SK-N-SH (cell line): ENCODE measurements at regions not wholly inside any gene's neighbourhood (a gene's known extent, or its start where the extent isn't known, plus 50 kb on each side); places are given as distances from the start of the nearest gene placed in this dataset.

Experiments used
- CTCF ChIA-PET: fragments of 300-600, 350-600 bp; formaldehyde crosslinking; extraction: SDS; loops from one replicate; lab custom pipeline; 2021; lab: Yijun Ruan, JAX
- POLR2A ChIA-PET: fragments of 350-600 bp; sonication (Branson Sonifier 250); formaldehyde crosslinking; extraction: SDS; loops from one replicate; lab custom pipeline; 2020; ENCODE audit warnings: antibody characterized with exemption, inconsistent platforms; lab: Yijun Ruan, JAX
- DNase-seq: peaks from one replicate; pipeline ENCODE4 v3.0.0; 2012
- H2AFZ ChIP-seq: fragments of 200-600 bp; sonication (generic); 2 replicates; pipeline ENCODE4 v1.8.1; 2016; ENCODE audit warnings: antibody characterized with exemption, mild to moderate bottlenecking, low read depth
- H3F3A ChIP-seq: fragments of 200-600 bp; sonication (generic); replicated peaks from 2 replicates; pipeline ENCODE3; 2016; ENCODE audit warnings: antibody characterized with exemption, mild to moderate bottlenecking; ENCODE audit not compliant: insufficient read depth
- H3K27ac ChIP-seq, 2 experiments: fragments of 200-500 bp in 1 of 2; fragments of 200-600 bp in 1 of 2; sonication (Bioruptor generic) in 1 of 2; sonication (generic), shearing (Covaris generic) in 1 of 2; 2 replicates each; pipeline versions ENCODE4 v1.5.1 to v1.6.1; 2014 to 2016; ENCODE audit warnings: low read depth in 2 of 2, inconsistent platforms in 1 of 2, low read length in 1 of 2, mild to moderate bottlenecking in 1 of 2, mixed read lengths in 1 of 2
- H3K27me3 ChIP-seq: fragments of 200-600 bp; sonication (generic), shearing (Covaris generic); 2 replicates; pipeline ENCODE4 v1.6.1; 2016; ENCODE audit warnings: mixed run types; ENCODE audit not compliant: insufficient read depth
- H3K36me3 ChIP-seq, 2 experiments: fragments of 200-500 bp in 1 of 2; fragments of 200-600 bp in 1 of 2; sonication (Bioruptor generic) in 1 of 2; sonication (generic) in 1 of 2; replicated peaks in 1 of 2; 2 replicates each; pipeline versions ENCODE3 to v1.5.1; 2014 to 2016; ENCODE audit warnings: low read length in 1 of 2, mild to moderate bottlenecking in 1 of 2; ENCODE audit not compliant: insufficient read depth in 2 of 2, control insufficient read depth in 1 of 2
- H3K4me1 ChIP-seq, 2 experiments: fragments of 200-500 bp in 1 of 2; fragments of 200-600 bp in 1 of 2; sonication (Bioruptor generic) in 1 of 2; sonication (generic), shearing (Covaris generic) in 1 of 2; 2 replicates each; pipeline versions ENCODE4 v1.5.1 to v1.6.1; 2014 to 2016; ENCODE audit warnings: low read depth in 1 of 2, low read length in 1 of 2, mixed run types in 1 of 2; ENCODE audit not compliant: insufficient read depth in 2 of 2, control insufficient read depth in 1 of 2
- H3K4me2 ChIP-seq: fragments of 200-600 bp; sonication (generic), shearing (Covaris generic); 2 replicates; pipeline ENCODE4 v1.6.1; 2017; ENCODE audit warnings: mixed run types
- H3K4me3 ChIP-seq, 2 experiments: fragments of 200-500 bp in 1 of 2; fragments of 200-600 bp in 1 of 2; sonication (Bioruptor generic) in 1 of 2; sonication (generic), shearing (Covaris generic) in 1 of 2; 2 replicates each; pipeline versions ENCODE4 v1.5.1 to v1.8.1; 2014 to 2016; ENCODE audit warnings: low read depth in 2 of 2, inconsistent platforms in 1 of 2, low read length in 1 of 2, mild to moderate bottlenecking in 1 of 2, mixed read lengths in 1 of 2, moderate library complexity in 1 of 2
- H3K79me2 ChIP-seq: fragments of 200-600 bp; sonication (generic); 2 replicates; pipeline ENCODE4 v1.8.1; 2017; ENCODE audit warnings: mild to moderate bottlenecking; ENCODE audit not compliant: insufficient read depth
- H3K9ac ChIP-seq: fragments of 200-600 bp; sonication (generic); 2 replicates; pipeline ENCODE4 v1.6.1; 2017; ENCODE audit warnings: mixed run types
- H3K9me2 ChIP-seq: fragments of 200-600 bp; sonication (generic); 2 replicates; pipeline ENCODE4 v1.6.1; 2017; ENCODE audit warnings: mixed run types
- H3K9me3 ChIP-seq: fragments of 200-600 bp; sonication (generic); 2 replicates; pipeline ENCODE4 v1.6.1; 2017; ENCODE audit warnings: mixed run types, mild to moderate bottlenecking, moderate library complexity
- H4K20me1 ChIP-seq: fragments of 200-600 bp; sonication (generic); 2 replicates; pipeline ENCODE4 v1.6.1; 2017; ENCODE audit warnings: mild to moderate bottlenecking, mixed run types; ENCODE audit not compliant: insufficient read depth
- CHD2 ChIP-seq: fragments of 150-350 bp; IDR thresholded peaks from 2 replicates; pipeline ENCODE4 v1.6.1; 2018; ENCODE audit warnings: low read length; ENCODE audit not compliant: partially characterized antibody
- CTCF ChIP-seq: fragments of 200-600 bp; sonication (generic); IDR thresholded peaks from 2 replicates; pipeline ENCODE4 v1.6.1; 2017; ENCODE audit warnings: antibody characterized with exemption, mild to moderate bottlenecking, moderate library complexity
- FOXM1 ChIP-seq: IDR thresholded peaks from 2 replicates; pipeline ENCODE4 v1.4.0; 2012; ENCODE audit warnings: low read depth, mild to moderate bottlenecking
- GATA2 ChIP-seq: sonication (generic); formaldehyde crosslinking; IDR thresholded peaks from 2 replicates; pipeline ENCODE4 v1.5.0; 2020; ENCODE audit warnings: mild to moderate bottlenecking, missing genetic modification reagents
- MAX ChIP-seq: IDR thresholded peaks from 2 replicates; pipeline ENCODE4 v1.4.0; 2012; ENCODE audit warnings: low read depth
- MEF2A ChIP-seq: IDR thresholded peaks from 2 replicates; pipeline ENCODE4 v1.4.0; 2012; ENCODE audit warnings: low read depth, borderline replicate concordance
- RAD21 ChIP-seq: IDR thresholded peaks from 2 replicates; pipeline ENCODE4 v1.6.1; 2012; ENCODE audit warnings: mild to moderate bottlenecking, low read length
- SMC3 ChIP-seq: IDR thresholded peaks from 2 replicates; pipeline ENCODE4 v1.6.1; 2012; ENCODE audit warnings: low read depth, low read length, improper control_type of control experiment
- TAF1 ChIP-seq: IDR thresholded peaks from 2 replicates; pipeline ENCODE4 v1.6.1; 2012; ENCODE audit warnings: low read depth, mild to moderate bottlenecking, low read length, moderate library complexity, borderline replicate concordance
- YY1 ChIP-seq: IDR thresholded peaks from 2 replicates; pipeline ENCODE4 v1.4.0; 2012; ENCODE audit warnings: low read depth, mild to moderate bottlenecking
- ZBTB33 ChIP-seq: IDR thresholded peaks from 2 replicates; pipeline ENCODE4 v1.4.0; 2012; ENCODE audit warnings: low read depth, borderline replicate concordance
- WGBS: methylation state at CpG from one replicate; pipeline ENCODE4 v1.1.6; 2017; ENCODE audit warnings: low lambda C conversion rate; 5-methylcytosine and 5-hydroxymethylcytosine counted together
- TF ChIP-seq, protein P1 (sequence below): IDR thresholded peaks from 2 replicates; pipeline ENCODE4; 2012
- TF ChIP-seq, protein P2 (sequence below): fragments of 150-350 bp; IDR thresholded peaks from 2 replicates; pipeline ENCODE4 v1.6.1; 2017; ENCODE audit warnings: antibody characterized with exemption, low read length, low read depth, borderline replicate concordance

DNA sequence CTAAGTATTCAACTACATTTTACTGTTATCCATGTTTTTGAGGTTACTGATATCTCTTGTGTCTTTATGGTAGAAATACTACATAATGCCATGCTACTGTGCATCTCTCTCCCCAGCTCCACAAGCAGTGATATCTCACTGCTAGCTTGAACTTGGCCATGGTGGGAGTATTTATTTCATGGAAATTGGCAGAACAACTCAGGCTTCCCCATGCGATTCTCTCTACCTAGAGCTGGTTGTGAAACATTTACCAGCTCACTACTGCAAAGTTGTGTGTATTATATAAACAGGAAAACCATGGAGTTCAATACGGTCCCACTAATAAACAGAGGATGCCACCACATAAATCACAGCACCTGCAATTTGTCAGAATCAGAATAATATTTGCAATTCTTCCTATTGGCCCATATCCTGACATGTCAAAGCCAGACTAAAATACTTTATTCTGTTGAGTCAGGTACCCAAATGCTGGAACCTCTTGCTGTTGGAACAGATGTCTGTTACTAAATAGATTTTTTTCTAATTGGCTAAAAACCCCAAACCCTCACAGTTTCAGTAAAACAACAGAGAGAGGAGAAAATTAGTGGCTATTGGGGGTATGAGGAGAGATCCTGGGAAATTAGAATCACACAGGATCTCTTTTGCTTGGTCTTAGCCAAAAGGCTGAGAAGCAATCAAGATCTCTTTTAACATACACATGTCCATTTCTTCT lies 91.4 kb upstream of the SLC10A2 start:
- no peaks in the 10 kb centered on the region for H3K79me2 ChIP-seq
- H3K27me3 ChIP-seq = no peaks in the 10 kb centered on the region
- CTCF ChIA-PET = interaction anchor here (1.0 to 1.6 kb wide), 2 partner anchors 11 to 287 kb away, joined by 3 to 4 read pairs; no protein-coding TSS in a partner anchor
- no peak overlapping the region for H3K27ac ChIP-seq
- H3K4me2 ChIP-seq = no peak overlapping the region
- H3K9ac ChIP-seq = no peak overlapping the region
- H3K9me2 ChIP-seq = no peaks in the 10 kb centered on the region
- TF ChIP-seq SMC3 = no peak
- TF ChIP-seq CTCF = no peak
- TF ChIP-seq ZBTB33 = no peak
- TF ChIP-seq, all 33 proteins: peak for 0
- H2AFZ ChIP-seq = no peak overlapping the region
- H3K9me3 ChIP-seq = no peaks in the 10 kb centered on the region
- H3F3A ChIP-seq = no peaks in the 10 kb centered on the region
- no peaks in the 10 kb centered on the region for H4K20me1 ChIP-seq
- WGBS = 19% methylated on average over 2 of the region's 2 CpGs
- H3K36me3 ChIP-seq = no peaks in the 10 kb centered on the region
- H3K4me3 ChIP-seq = no peak overlapping the region
- POLR2A ChIA-PET = no interaction called here
- no peaks in the 10 kb centered on the region for H3K4me1 ChIP-seq
- DNase-seq = no peak

DNA sequence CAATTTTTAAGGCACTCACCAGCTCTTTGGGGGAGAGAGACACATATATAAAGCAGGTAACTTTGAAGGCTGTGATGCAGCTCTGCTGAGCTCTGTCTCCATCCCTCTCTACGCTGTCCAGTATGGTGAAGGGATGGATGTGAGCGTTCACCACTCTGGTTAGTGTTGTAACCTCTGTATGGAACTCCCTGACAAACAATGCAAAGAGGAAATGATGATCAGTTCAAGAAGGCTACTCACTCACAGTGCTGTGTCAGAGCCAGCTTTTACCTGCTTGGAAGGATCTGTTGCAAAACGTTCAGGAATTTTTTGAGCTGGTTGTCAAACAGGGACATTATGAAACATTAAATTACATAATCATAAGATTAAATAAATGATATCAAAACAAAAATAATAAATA lies 90.8 kb upstream of the SLC10A2 start:
- H3K36me3 ChIP-seq = no peaks in the 10 kb centered on the region
- TF ChIP-seq RAD21 (no peak), MAX (no peak), GATA2 (CRISPR knock-in tag) (no peak), YY1 (no peak), CTCF (no peak), FOXM1 (no peak), TAF1 (no peak), CHD2 (no peak), MEF2A (no peak)
- TF ChIP-seq, protein P1, sequence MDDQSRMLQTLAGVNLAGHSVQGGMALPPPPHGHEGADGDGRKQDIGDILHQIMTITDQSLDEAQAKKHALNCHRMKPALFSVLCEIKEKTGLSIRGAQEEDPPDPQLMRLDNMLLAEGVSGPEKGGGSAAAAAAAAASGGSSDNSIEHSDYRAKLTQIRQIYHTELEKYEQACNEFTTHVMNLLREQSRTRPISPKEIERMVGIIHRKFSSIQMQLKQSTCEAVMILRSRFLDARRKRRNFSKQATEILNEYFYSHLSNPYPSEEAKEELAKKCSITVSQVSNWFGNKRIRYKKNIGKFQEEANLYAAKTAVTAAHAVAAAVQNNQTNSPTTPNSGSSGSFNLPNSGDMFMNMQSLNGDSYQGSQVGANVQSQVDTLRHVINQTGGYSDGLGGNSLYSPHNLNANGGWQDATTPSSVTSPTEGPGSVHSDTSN = no peak
- TF ChIP-seq, protein P2, sequence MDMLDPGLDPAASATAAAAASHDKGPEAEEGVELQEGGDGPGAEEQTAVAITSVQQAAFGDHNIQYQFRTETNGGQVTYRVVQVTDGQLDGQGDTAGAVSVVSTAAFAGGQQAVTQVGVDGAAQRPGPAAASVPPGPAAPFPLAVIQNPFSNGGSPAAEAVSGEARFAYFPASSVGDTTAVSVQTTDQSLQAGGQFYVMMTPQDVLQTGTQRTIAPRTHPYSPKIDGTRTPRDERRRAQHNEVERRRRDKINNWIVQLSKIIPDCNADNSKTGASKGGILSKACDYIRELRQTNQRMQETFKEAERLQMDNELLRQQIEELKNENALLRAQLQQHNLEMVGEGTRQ = no peak
- TF ChIP-seq, all 33 proteins: peak for 0
- H3K9me3 ChIP-seq = no peaks in the 10 kb centered on the region
- H3K4me3 ChIP-seq = no peak overlapping the region
- no peaks in the 10 kb centered on the region for H3F3A ChIP-seq
- no peak overlapping the region for H2AFZ ChIP-seq
- no peaks in the 10 kb centered on the region for H3K79me2 ChIP-seq
- 6% methylated on average over 3 of the region's 3 CpGs for WGBS
- H3K9me2 ChIP-seq = no peaks in the 10 kb centered on the region
- no peak overlapping the region for H3K27ac ChIP-seq
- H3K9ac ChIP-seq = no peak overlapping the region
- no peaks in the 10 kb centered on the region for H3K4me1 ChIP-seq
- no peaks in the 10 kb centered on the region for H4K20me1 ChIP-seq
- no peaks in the 10 kb centered on the region for H3K27me3 ChIP-seq
- POLR2A ChIA-PET = no interaction called here
- no peak overlapping the region for H3K4me2 ChIP-seq
- no peak for DNase-seq
- CTCF ChIA-PET = interaction anchor here (1.0 to 1.6 kb wide), 2 partner anchors 10 to 286 kb away, joined by 3 to 4 read pairs; no protein-coding TSS in a partner anchor
